ENCODE measurements at regions not wholly inside any gene's neighbourhood (a gene's known extent, or its start where the extent isn't known, plus 50 kb on each side); places are given as distances from the start of the nearest gene placed in this dataset.

- no peak for FAIRE-seq
- no peak for TF ChIP-seq CTCF (IDR thresholded peaks at IDR 0.05; ENCODE audit: insufficient read depth, missing control alignments)
- no peak for DNase-seq (ENCODE audit: insufficient read length, low spot score)
These were observed 611.4 kb upstream of the CDH5 start for GRCh38 chr16:65754820-65755691.

GRCh38 chr16:65752522-65752844 is 614.0 kb upstream of the CDH5 start:
- no peak for TF ChIP-seq CTCF (IDR thresholded peaks at IDR 0.05; ENCODE audit: insufficient read depth, missing control alignments)
- DNase-seq (ENCODE audit: insufficient read length, low spot score), result no peak
- no peak for FAIRE-seq

GRCh38 chr16:65751622-65752521 is 614.6 kb upstream of the CDH5 start:
- no peak for TF ChIP-seq CTCF (IDR thresholded peaks at IDR 0.05; ENCODE audit: insufficient read depth, missing control alignments)
- DNase-seq (ENCODE audit: insufficient read length, low spot score) (no peak), FAIRE-seq (no peak)

GRCh38 chr16:65749506-65749905 is 617.0 kb upstream of the CDH5 start:
- FAIRE-seq (no peak), DNase-seq (ENCODE audit: insufficient read length, low spot score) (no peak)
- no peak for TF ChIP-seq CTCF (IDR thresholded peaks at IDR 0.05; ENCODE audit: insufficient read depth, missing control alignments)

- no peak for DNase-seq (ENCODE audit: insufficient read length, low spot score)
- FAIRE-seq, result no peak
- no peak for TF ChIP-seq CTCF (IDR thresholded peaks at IDR 0.05; ENCODE audit: insufficient read depth, missing control alignments)
These were observed 619.5 kb upstream of the CDH5 start for GRCh38 chr16:65746941-65747340.

- FAIRE-seq, result no peak
- no peak for DNase-seq (ENCODE audit: insufficient read length, low spot score)
- TF ChIP-seq CTCF (IDR thresholded peaks at IDR 0.05; ENCODE audit: insufficient read depth, missing control alignments), result no peak
These were observed 621.2 kb upstream of the CDH5 start for GRCh38 chr16:65745201-65745708.

Measured in D721Med (cell line).